Cardiac muscle cell (in vitro differentiated cells and primary cell): ENCODE measurements at regions not wholly inside any gene's neighbourhood (a gene's known extent, or its start where the extent isn't known, plus 50 kb on each side); places are given as distances from the start of the nearest gene placed in this dataset.
"Not testable (repeated sequence)": the region's sequence is repeated elsewhere in the genome, so short reads cannot be mapped to it uniquely, and the experiment has no call there.

Experiments
- DNase-seq, 2 donors: peaks; one replicate each; pipeline versions ENCODE4 v3.0.0 to v3.0.0-alpha.2; 2010 to 2017; ENCODE audit warnings: low read depth in 1 of 2, low spot score in 1 of 2
- H3K27ac ChIP-seq: fragments of 200-600 bp; sonication (generic); 2 replicates; pipeline ENCODE4 v1.5.1; 2016
- H3K27me3 ChIP-seq: fragments of 200-600 bp; sonication (generic); 2 replicates; pipeline ENCODE4 v1.6.0; 2016; ENCODE audit warnings: control low read depth
- H3K36me3 ChIP-seq: fragments of 200-600 bp; sonication (generic); 2 replicates; pipeline ENCODE4 v1.5.1; 2016; ENCODE audit warnings: control low read depth
- H3K4me1 ChIP-seq: fragments of 200-600 bp; sonication (generic); 2 replicates; pipeline ENCODE4 v1.8.1; 2017; ENCODE audit warnings: low read depth, mild to moderate bottlenecking, mixed run types
- H3K4me3 ChIP-seq: fragments of 200-600 bp; sonication (generic); 2 replicates; pipeline ENCODE4 v1.5.1; 2016; ENCODE audit warnings: mild to moderate bottlenecking
- H3K9me3 ChIP-seq: fragments of 200-600 bp; sonication (generic); 2 replicates; pipeline ENCODE4 v1.5.1; 2017; ENCODE audit warnings: low read depth, mild to moderate bottlenecking, control low read depth
- TF ChIP-seq, protein P1 (sequence below): IDR thresholded peaks from 2 replicates; pipeline ENCODE4 v1.5.1; 2012; ENCODE audit warnings: low read depth, mild to moderate bottlenecking, low read length

DNA sequence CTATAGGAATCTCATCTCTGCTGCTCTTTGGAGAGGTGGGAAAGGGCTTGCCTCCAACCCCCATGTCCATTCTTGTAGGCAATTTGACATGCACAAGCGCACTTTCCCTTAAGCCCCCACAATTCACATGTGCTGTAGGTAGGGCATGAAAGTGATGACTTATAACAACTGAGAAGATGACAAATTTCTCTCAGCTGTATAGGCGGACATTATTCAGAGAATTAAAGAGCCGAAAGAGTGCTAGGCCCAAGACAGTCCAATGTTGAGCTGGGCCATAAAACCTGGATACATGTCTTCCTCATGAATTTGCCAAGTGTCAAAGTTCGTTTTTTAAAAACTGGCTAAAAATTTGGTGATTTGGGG is 106.3 kb upstream of the LYPLAL1 start:
- TF ChIP-seq, protein P1, sequence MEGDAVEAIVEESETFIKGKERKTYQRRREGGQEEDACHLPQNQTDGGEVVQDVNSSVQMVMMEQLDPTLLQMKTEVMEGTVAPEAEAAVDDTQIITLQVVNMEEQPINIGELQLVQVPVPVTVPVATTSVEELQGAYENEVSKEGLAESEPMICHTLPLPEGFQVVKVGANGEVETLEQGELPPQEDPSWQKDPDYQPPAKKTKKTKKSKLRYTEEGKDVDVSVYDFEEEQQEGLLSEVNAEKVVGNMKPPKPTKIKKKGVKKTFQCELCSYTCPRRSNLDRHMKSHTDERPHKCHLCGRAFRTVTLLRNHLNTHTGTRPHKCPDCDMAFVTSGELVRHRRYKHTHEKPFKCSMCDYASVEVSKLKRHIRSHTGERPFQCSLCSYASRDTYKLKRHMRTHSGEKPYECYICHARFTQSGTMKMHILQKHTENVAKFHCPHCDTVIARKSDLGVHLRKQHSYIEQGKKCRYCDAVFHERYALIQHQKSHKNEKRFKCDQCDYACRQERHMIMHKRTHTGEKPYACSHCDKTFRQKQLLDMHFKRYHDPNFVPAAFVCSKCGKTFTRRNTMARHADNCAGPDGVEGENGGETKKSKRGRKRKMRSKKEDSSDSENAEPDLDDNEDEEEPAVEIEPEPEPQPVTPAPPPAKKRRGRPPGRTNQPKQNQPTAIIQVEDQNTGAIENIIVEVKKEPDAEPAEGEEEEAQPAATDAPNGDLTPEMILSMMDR: no peak
- no peaks in the 10 kb centered on the region for H3K36me3 ChIP-seq
- no peaks in the 10 kb centered on the region for H3K9me3 ChIP-seq
- DNase-seq: no peak
- peaks cover 13% of the 10 kb centered on the region for H3K4me1 ChIP-seq
- H3K27ac ChIP-seq: no peak overlapping the region
- no peaks in the 10 kb centered on the region for H3K27me3 ChIP-seq
- no peak overlapping the region for H3K4me3 ChIP-seq

DNA sequence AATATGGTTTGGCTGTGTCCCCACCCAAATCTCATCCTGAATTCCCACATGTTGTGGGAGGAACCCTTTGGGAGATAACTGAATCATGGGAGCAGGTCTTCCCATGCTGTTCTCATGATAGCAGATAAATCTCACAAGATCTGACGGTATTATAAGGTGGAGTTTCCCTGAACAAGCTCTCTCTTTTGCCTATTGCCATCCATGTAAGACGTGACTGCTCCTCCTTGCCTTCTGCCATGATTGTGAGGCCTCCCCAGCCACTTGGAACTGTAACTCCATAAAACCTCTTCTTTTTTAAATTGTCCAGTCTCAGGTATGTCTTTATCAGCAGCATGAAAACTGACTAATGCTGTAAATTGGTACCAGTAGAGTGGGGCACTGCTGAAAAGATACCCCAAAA is 103.3 kb upstream of the LYPLAL1 start:
- H3K4me3 ChIP-seq, H3K36me3 ChIP-seq, H3K27me3 ChIP-seq, H3K9me3 ChIP-seq, H3K27ac ChIP-seq, DNase-seq, H3K4me1 ChIP-seq: not testable (repeated sequence)

DNA sequence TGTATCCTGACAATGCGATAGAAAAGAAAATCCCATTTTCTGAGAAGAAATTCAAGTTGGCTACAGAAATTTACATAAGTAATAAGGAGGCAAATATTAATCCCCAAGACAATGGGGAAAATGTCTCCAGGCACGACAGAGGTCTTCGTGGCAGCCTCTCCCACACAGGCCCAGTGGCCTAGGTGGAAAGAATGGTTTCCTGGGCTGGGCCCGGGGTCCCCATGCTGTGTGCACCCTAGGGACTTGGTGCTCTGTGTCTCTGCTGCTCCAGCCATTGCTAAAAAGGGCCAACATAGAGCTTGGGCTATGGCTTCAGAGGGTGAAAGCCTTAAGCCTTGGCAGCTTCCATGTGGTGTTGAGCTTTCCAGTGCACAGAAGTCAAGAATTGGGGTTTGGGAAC is 102.5 kb upstream of the LYPLAL1 start:
- Histone ChIP-seq H3K4me3 (no peak overlapping the region), H3K4me1 (peaks cover 8% of the 10 kb centered on the region), H3K36me3 (no peaks in the 10 kb centered on the region), H3K9me3 (no peaks in the 10 kb centered on the region), H3K27me3 (no peaks in the 10 kb centered on the region), H3K27ac (no peak overlapping the region)
- TF ChIP-seq, protein P1: no peak
- no peak for DNase-seq

DNA sequence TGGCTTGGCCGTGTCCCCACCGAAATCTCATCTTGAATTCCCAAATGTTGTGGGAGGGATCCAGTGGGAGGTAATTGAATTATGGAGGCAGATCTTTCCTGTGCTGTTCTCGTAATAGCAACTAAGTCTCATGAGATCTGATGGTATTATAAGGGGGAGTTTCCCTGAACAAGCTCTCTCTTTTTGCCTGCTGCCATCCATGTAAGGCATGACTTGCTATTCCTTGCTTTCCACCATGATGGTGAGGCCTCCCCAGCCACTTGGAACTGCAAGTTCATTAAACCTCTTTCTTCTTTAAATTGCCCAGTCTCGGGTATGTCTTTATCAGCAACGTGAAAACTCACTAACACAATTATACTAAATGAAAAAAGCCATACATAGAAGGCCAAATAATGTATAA is 101.3 kb upstream of the LYPLAL1 start:
- H3K27me3 ChIP-seq: no peaks in the 10 kb centered on the region
- H3K9me3 ChIP-seq: no peaks in the 10 kb centered on the region
- no peak for DNase-seq
- TF ChIP-seq, protein P1: no peak
- H3K36me3 ChIP-seq: no peaks in the 10 kb centered on the region
- H3K4me1 ChIP-seq: peaks cover 14% of the 10 kb centered on the region
- no peak overlapping the region for H3K27ac ChIP-seq
- H3K4me3 ChIP-seq: no peak overlapping the region

DNA sequence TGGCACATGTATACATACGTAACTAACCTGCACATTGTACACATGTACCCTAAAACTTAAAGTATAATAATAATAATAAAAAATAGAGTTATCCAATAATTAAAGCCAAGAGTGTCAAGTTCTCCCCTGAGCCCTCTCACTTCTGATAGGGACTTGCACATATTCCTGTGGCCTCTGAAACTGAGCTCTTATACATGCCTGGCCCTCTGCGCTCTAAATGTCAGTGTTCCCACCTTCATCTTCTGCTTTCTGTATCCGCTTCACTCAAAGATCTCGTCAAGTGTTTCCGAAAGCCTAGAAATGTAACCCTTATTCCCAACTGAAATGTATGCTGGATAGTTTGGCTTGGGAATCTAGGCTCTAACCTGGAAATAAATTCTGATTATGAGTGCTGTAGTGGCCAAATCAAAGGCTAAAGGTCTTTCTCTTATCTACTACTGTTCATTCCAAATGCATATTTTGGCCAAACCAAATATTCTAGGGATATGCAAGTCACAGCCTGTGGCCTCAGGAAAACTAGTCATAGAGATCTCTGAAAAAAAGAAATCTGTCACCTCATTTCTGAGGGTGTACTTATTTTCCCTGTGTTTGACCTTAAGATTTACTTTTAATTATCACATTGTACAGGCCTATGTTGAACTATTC is 99.5 kb upstream of the LYPLAL1 start:
- TF ChIP-seq, protein P1: no peak
- H3K36me3 ChIP-seq: no peaks in the 10 kb centered on the region
- no peak for DNase-seq

DNA sequence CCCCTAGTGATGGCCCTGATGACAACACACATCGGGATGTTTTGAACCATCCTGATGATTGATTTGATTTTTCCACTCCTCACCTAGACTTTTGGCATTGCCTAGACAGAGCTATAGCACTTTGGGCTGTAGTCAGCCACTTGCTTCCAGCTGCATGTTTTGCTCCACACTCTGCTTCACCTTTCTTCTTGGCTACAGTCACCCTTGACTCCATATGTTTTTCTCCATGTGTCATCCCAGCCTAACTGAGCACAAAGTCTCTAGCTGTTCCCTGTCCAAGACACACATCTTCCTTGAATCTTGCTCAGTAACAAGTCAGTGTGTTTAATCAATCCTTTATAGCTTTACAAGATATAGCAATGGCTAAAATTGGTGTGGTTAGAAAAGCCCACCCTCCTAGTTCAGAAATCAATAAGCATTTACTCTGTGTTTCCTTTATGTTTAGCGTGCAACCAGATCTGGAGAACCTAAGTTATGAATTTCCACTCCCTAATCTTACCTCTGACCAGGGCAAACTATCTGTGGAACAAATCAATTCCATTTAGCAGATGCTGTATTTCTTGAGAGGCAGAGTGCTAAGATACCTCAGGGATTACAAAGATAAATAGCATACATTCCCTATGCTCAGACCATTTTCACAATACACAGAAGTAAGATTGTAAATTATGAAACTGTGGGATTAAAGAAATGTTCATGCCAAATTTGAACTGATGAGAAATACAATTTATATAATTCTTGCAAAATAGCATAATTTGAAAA is 98.4 kb upstream of the LYPLAL1 start:
- H3K4me3 ChIP-seq: no peak overlapping the region
- no peaks in the 10 kb centered on the region for H3K36me3 ChIP-seq
- H3K27ac ChIP-seq: no peak overlapping the region
- H3K4me1 ChIP-seq: peaks cover 14% of the 10 kb centered on the region
- H3K9me3 ChIP-seq: no peaks in the 10 kb centered on the region
- TF ChIP-seq, protein P1: no peak
- no peak for DNase-seq
- H3K27me3 ChIP-seq: no peaks in the 10 kb centered on the region

More for the DNA sequence above, 99.5 kb upstream of the LYPLAL1 start:
- H3K4me3 ChIP-seq: no peak overlapping the region
- H3K4me1 ChIP-seq: peaks cover 14% of the 10 kb centered on the region
- H3K27me3 ChIP-seq: no peaks in the 10 kb centered on the region
- H3K27ac ChIP-seq: no peak overlapping the region
- H3K9me3 ChIP-seq: no peaks in the 10 kb centered on the region
